Gastroesophageal sphincter (tissue), 2 donors: ENCODE measurements at regions not wholly inside any gene's neighbourhood (a gene's known extent, or its start where the extent isn't known, plus 50 kb on each side); places are given as distances from the start of the nearest gene placed in this dataset.

Experiments
- POLR2A ChIP-seq, 2 donors: fragments of 450-650 bp; IDR thresholded peaks; one replicate each; pipeline ENCODE4 v1.6.1; 2017; ENCODE audit warnings: antibody characterized with exemption in 2 of 2, mild to moderate bottlenecking in 2 of 2, moderate library complexity in 1 of 2
- POLR2AphosphoS5 ChIP-seq: sonication (generic); formaldehyde crosslinking; IDR thresholded peaks from one replicate; pipeline ENCODE4 v1.6.1; 2017; ENCODE audit warnings: antibody characterized with exemption

DNA sequence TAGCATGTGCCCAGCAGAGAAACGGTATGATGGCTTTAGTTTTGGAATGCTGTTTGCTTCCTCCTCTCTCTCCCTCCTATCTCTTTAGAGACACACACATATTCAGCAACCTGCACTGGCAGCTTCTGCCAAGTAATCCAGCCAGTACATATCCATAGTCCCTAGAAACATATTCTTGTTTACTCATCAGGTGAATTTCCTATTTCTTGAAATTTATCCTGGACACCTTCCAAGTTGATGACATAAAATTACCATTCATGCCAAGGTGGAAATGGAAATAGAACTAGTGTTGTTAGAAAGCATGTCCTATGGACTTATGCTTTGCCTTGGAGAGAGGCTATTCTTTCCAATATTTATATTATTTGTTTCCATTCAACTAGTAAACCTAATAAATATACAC is 50.9 kb upstream of the RGPD4 start:
- TF ChIP-seq POLR2A (IDR thresholded peaks at IDR 0.05) (no peak), POLR2AphosphoS5 (no peak)
